Endothelial cell (in vitro differentiated cells): ENCODE measurements at regions not wholly inside any gene's neighbourhood (a gene's known extent, or its start where the extent isn't known, plus 50 kb on each side); places are given as distances from the start of the nearest gene placed in this dataset.

ENCODE experiments used
- DNase-seq: peaks from one replicate; pipeline ENCODE4 v3.0.0; 2021; ENCODE audit warnings: low spot score
- H3K27ac Mint-ChIP-seq: one replicate; pipeline ENCODE4 v1.8.0; 2021; ENCODE audit warnings: mixed read lengths, inconsistent platforms; ENCODE audit not compliant: unreplicated experiment
- H3K27me3 Mint-ChIP-seq: one replicate; pipeline ENCODE4 v1.8.0; 2021; ENCODE audit warnings: mild to moderate bottlenecking, moderate library complexity, mixed read lengths, inconsistent platforms; ENCODE audit not compliant: unreplicated experiment
- H3K36me3 Mint-ChIP-seq: one replicate; pipeline ENCODE4 v1.8.0; 2021; ENCODE audit warnings: mild to moderate bottlenecking, low read depth, mixed read lengths, inconsistent platforms; ENCODE audit not compliant: unreplicated experiment
- H3K4me1 Mint-ChIP-seq: one replicate; pipeline ENCODE4 v1.8.0; 2021; ENCODE audit warnings: mild to moderate bottlenecking, mixed read lengths, inconsistent platforms; ENCODE audit not compliant: unreplicated experiment
- H3K4me3 Mint-ChIP-seq: one replicate; pipeline ENCODE4 v1.8.0; 2021; ENCODE audit warnings: mild to moderate bottlenecking, mixed read lengths, inconsistent platforms; ENCODE audit not compliant: unreplicated experiment
- H3K9me3 Mint-ChIP-seq: one replicate; pipeline ENCODE4 v1.8.0; 2021; ENCODE audit warnings: mixed read lengths, inconsistent platforms; ENCODE audit not compliant: unreplicated experiment
- CTCF ChIP-seq: fragments of 200-600 bp; sonication (generic); IDR thresholded peaks from one replicate; pipeline ENCODE4 v1.5.0; 2021; ENCODE audit warnings: antibody characterized with exemption; ENCODE audit not compliant: unreplicated experiment

GRCh38 chr1:116832308-116832931, 77.3 kb upstream of the PTGFRN start:
- no peak overlapping the region for H3K4me3 Mint-ChIP-seq
- peaks cover 2% of the 10 kb centered on the region for H3K27me3 Mint-ChIP-seq
- H3K4me1 Mint-ChIP-seq: peaks cover 3% of the 10 kb centered on the region
- H3K27ac Mint-ChIP-seq: no peak overlapping the region
- H3K9me3 Mint-ChIP-seq: no peaks in the 10 kb centered on the region
- H3K36me3 Mint-ChIP-seq: no peaks in the 10 kb centered on the region
- DNase-seq: no peak
- no peak for TF ChIP-seq CTCF

GRCh38 chr1:116832932-116833578, 76.7 kb upstream of the PTGFRN start:
- DNase-seq: no peak
- peaks cover 2% of the 10 kb centered on the region for H3K27me3 Mint-ChIP-seq
- TF ChIP-seq CTCF: no peak
- no peak overlapping the region for H3K27ac Mint-ChIP-seq
- H3K4me1 Mint-ChIP-seq: peaks cover 2% of the 10 kb centered on the region
- no peaks in the 10 kb centered on the region for H3K36me3 Mint-ChIP-seq
- H3K4me3 Mint-ChIP-seq: no peak overlapping the region
- H3K9me3 Mint-ChIP-seq: no peaks in the 10 kb centered on the region

GRCh38 chr1:116833718-116834117, 76.0 kb upstream of the PTGFRN start:
- no peak for TF ChIP-seq CTCF
- H3K27me3 Mint-ChIP-seq: peaks cover 2% of the 10 kb centered on the region
- no peak overlapping the region for H3K4me3 Mint-ChIP-seq
- no peak overlapping the region for H3K27ac Mint-ChIP-seq
- H3K9me3 Mint-ChIP-seq: no peaks in the 10 kb centered on the region
- no peaks in the 10 kb centered on the region for H3K36me3 Mint-ChIP-seq
- peaks cover 2% of the 10 kb centered on the region for H3K4me1 Mint-ChIP-seq
- DNase-seq: no peak

GRCh38 chr1:116834595-116834994, 75.1 kb upstream of the PTGFRN start:
- Mint-ChIP-seq H3K4me1 (peaks cover 2% of the 10 kb centered on the region), H3K4me3 (no peak overlapping the region), H3K27me3 (no peaks in the 10 kb centered on the region), H3K27ac (no peak overlapping the region), H3K9me3 (no peaks in the 10 kb centered on the region), H3K36me3 (no peaks in the 10 kb centered on the region)
- DNase-seq: no peak
- no peak for TF ChIP-seq CTCF

- H3K9me3 Mint-ChIP-seq: no peaks in the 10 kb centered on the region
- H3K27ac Mint-ChIP-seq: no peak overlapping the region
- no peaks in the 10 kb centered on the region for H3K36me3 Mint-ChIP-seq
- H3K4me1 Mint-ChIP-seq: peaks cover 2% of the 10 kb centered on the region
- no peaks in the 10 kb centered on the region for H3K27me3 Mint-ChIP-seq
- DNase-seq: no peak
- H3K4me3 Mint-ChIP-seq: no peak overlapping the region
- TF ChIP-seq CTCF: no peak
Measured at GRCh38 chr1:116835161-116835560, 74.6 kb upstream of the PTGFRN start.
